HepG2 (cell line): ENCODE measurements at regions not wholly inside any gene's neighbourhood (a gene's known extent, or its start where the extent isn't known, plus 50 kb on each side); places are given as distances from the start of the nearest gene placed in this dataset.

Experiments used
- ATAC-seq: fragments of 200-7000 bp; cut with Tn5 transposase; 3 replicates; pipeline ENCODE4 v1.9.1; 2020; ENCODE audit warnings: mild to moderate bottlenecking, moderate library complexity
- BruUV-seq: library from RNA; stranded (reverse); fragments of 400-500 nt; replicated peaks from 2 replicates; lab custom pipeline; 2021; lab: Mats Ljungman, UMichigan
- CTCF ChIA-PET: fragments of 300-600 bp; formaldehyde crosslinking; extraction: SDS; loops from one replicate; lab custom pipeline; 2021; ENCODE audit warnings: low total read pairs, inconsistent platforms, low intra/inter-chr PET ratio; lab: Yijun Ruan, JAX
- POLR2A ChIA-PET: fragments of 350-600 bp; sonication (Branson Sonifier 250); formaldehyde crosslinking; loops from one replicate; lab custom pipeline; 2020; ENCODE audit warnings: antibody characterized with exemption, inconsistent platforms; lab: Yijun Ruan, JAX
- DNase-seq: peaks from one replicate; pipeline ENCODE4 v3.0.0-alpha.2; 2015; ENCODE audit warnings: low spot score
- FAIRE-seq: peaks from 3 replicates; lab custom pipeline; 2011; peaks lifted over from hg19 to GRCh38; lab: Jason Lieb, UNC
- H2AFZ ChIP-seq: one replicate; pipeline ENCODE4 v1.6.1; 2011; ENCODE audit warnings: low read length, inconsistent platforms
- H3K27ac ChIP-seq: fragments of 300-600 bp; 3 replicates; pipeline ENCODE4 v1.8.0; 2011; ENCODE audit warnings: mixed run types, mild to moderate bottlenecking, mixed read lengths, low read length, inconsistent platforms; ENCODE audit not compliant: insufficient read depth; ENCODE audit errors: extremely low read length
- H3K27me3 ChIP-seq, 2 experiments: fragments of 200-600 bp in 1 of 2; 2 replicates in 1 of 2; 3 replicates in 1 of 2; pipeline versions ENCODE4 v1.6.0 to v1.8.0; 2011; ENCODE audit warnings: low read length in 2 of 2, mild to moderate bottlenecking in 2 of 2, moderate library complexity in 2 of 2, inconsistent platforms in 1 of 2; ENCODE audit not compliant: insufficient read depth in 2 of 2, control insufficient read depth in 1 of 2
- H3K36me3 ChIP-seq, 2 experiments: fragments of 200-600 bp in 1 of 2; replicated peaks in 1 of 2; 2 replicates in 1 of 2; 3 replicates in 1 of 2; pipeline versions ENCODE4 v1.5.1 to v1.8.0; 2011; ENCODE audit warnings: low read length in 2 of 2, inconsistent platforms in 1 of 2; ENCODE audit not compliant: insufficient read depth in 2 of 2, control insufficient read depth in 1 of 2
- H3K4me1 ChIP-seq: 2 replicates; pipeline ENCODE4 v1.5.1; 2012; ENCODE audit warnings: low read length, inconsistent platforms; ENCODE audit not compliant: insufficient read depth
- H3K4me2 ChIP-seq: 2 replicates; pipeline ENCODE4 v1.6.0; 2011; ENCODE audit warnings: low read depth, low read length, inconsistent platforms
- H3K4me3 ChIP-seq, 3 experiments: fragments of 200-600 bp in 1 of 3; sonication (generic), shearing (Covaris generic) in 1 of 3; replicated peaks in 1 of 3; 2 replicates each; pipeline ENCODE4 v1.5.1; 2011 to 2016; ENCODE audit warnings: low read length in 3 of 3, inconsistent platforms in 2 of 3, low read depth in 2 of 3, mild to moderate bottlenecking in 2 of 3, control low read depth in 1 of 3, mixed read lengths in 1 of 3; ENCODE audit not compliant: insufficient read depth in 1 of 3
- H3K79me2 ChIP-seq: one replicate; pipeline ENCODE4 v1.6.1; 2011; ENCODE audit warnings: low read length, inconsistent platforms; ENCODE audit not compliant: insufficient read depth
- H3K9ac ChIP-seq: 2 replicates; pipeline ENCODE4 v1.6.0; 2011; ENCODE audit warnings: mild to moderate bottlenecking, low read depth, low read length, inconsistent platforms; ENCODE audit not compliant: insufficient read depth
- H3K9me3 ChIP-seq: 2 replicates; pipeline ENCODE4 v1.5.1; 2012; ENCODE audit warnings: mild to moderate bottlenecking, low read length
- H4K20me1 ChIP-seq: 2 replicates; pipeline ENCODE4 v1.6.0; 2011; ENCODE audit warnings: inconsistent platforms, mild to moderate bottlenecking, low read length, moderate library complexity; ENCODE audit not compliant: insufficient read depth
- ARNT2 ChIP-seq: sonication (generic); formaldehyde crosslinking; IDR thresholded peaks from 2 replicates; pipeline ENCODE4 v1.8.0; 2022; ENCODE audit warnings: mild to moderate bottlenecking, low read depth, missing genetic modification reagents, moderate library complexity
- GATAD1 ChIP-seq: IDR thresholded peaks from 2 replicates; pipeline ENCODE4 v1.6.1; 2016; ENCODE audit warnings: missing genetic modification reagents, missing compliant biosample characterization
- GZF1 ChIP-seq: sonication (generic); formaldehyde crosslinking; IDR thresholded peaks from 2 replicates; pipeline ENCODE4 v1.5.1; 2020; ENCODE audit warnings: mild to moderate bottlenecking, missing genetic modification reagents
- HNF1A ChIP-seq, 2 experiments: sonication (generic) in 1 of 2; formaldehyde crosslinking in 1 of 2; IDR thresholded peaks; 2 replicates each; pipeline versions ENCODE4 v1.4.0 to v1.6.1; 2016 to 2020; ENCODE audit warnings: borderline replicate concordance in 1 of 2, low read depth in 1 of 2, mild to moderate bottlenecking in 1 of 2, missing genetic modification reagents in 1 of 2
- MATR3 ChIP-seq: sonication (generic); formaldehyde crosslinking; IDR thresholded peaks from 2 replicates; pipeline ENCODE4 v1.4.0; 2020; ENCODE audit warnings: missing genetic modification reagents
- NFE2L2 ChIP-seq: fragments of 150-350 bp; IDR thresholded peaks from 2 replicates; pipeline ENCODE4 v1.6.1; 2014; ENCODE audit warnings: low read length
- PPARG ChIP-seq: conservative IDR thresholded peaks from 2 replicates; pipeline ENCODE4 v1.6.1; 2016; ENCODE audit warnings: missing biosample characterization, missing genetic modification reagents
- SOX13 ChIP-seq, 3 experiments: fragments of 450-650 bp in 1 of 3; sonication (generic) in 1 of 3; formaldehyde crosslinking in 1 of 3; IDR thresholded peaks in 2 of 3; conservative IDR thresholded peaks in 1 of 3; 2 replicates each; pipeline versions ENCODE4 v1.5.0 to v1.6.1; 2016 to 2020; ENCODE audit warnings: antibody characterized with exemption in 1 of 3, mild to moderate bottlenecking in 1 of 3, missing compliant biosample characterization in 1 of 3, missing genetic modification reagents in 1 of 3, moderate library complexity in 1 of 3
- TRIM24 ChIP-seq: sonication (generic); formaldehyde crosslinking; IDR thresholded peaks from 2 replicates; pipeline ENCODE4 v1.8.0; 2022; ENCODE audit warnings: mild to moderate bottlenecking, missing genetic modification reagents
- ZBTB43 ChIP-seq: sonication (generic); formaldehyde crosslinking; conservative IDR thresholded peaks from 2 replicates; pipeline ENCODE4 v1.4.0; 2020; ENCODE audit warnings: missing genetic modification reagents
- ZHX1 ChIP-seq: sonication (generic); formaldehyde crosslinking; IDR thresholded peaks from 2 replicates; pipeline ENCODE4 v1.8.1; 2022; ENCODE audit warnings: low read depth, mild to moderate bottlenecking, missing genetic modification reagents
- ZMAT5 ChIP-seq: sonication (generic); formaldehyde crosslinking; IDR thresholded peaks from 2 replicates; pipeline ENCODE4 v1.5.0; 2020; ENCODE audit warnings: mild to moderate bottlenecking, low read depth, missing genetic modification reagents, borderline replicate concordance
- ZNF263 ChIP-seq: sonication (generic); formaldehyde crosslinking; IDR thresholded peaks from 2 replicates; pipeline ENCODE4 v1.4.0; 2020; ENCODE audit warnings: missing genetic modification reagents
- ZNF326 ChIP-seq: sonication (generic); formaldehyde crosslinking; IDR thresholded peaks from 2 replicates; pipeline ENCODE4 v1.4.0; 2020; ENCODE audit warnings: missing genetic modification reagents, borderline replicate concordance
- ZNF740 ChIP-seq: sonication (generic); formaldehyde crosslinking; IDR thresholded peaks from 2 replicates; pipeline ENCODE4 v1.4.0; 2020; ENCODE audit warnings: missing genetic modification reagents
- ZNF780A ChIP-seq: sonication (generic); formaldehyde crosslinking; IDR thresholded peaks from 2 replicates; pipeline ENCODE4 v1.8.0; 2022; ENCODE audit warnings: mild to moderate bottlenecking, missing genetic modification reagents, moderate library complexity
- WGBS: methylation state at CpG from one replicate; pipeline ENCODE4 v1.1.6; 2017; ENCODE audit warnings: low lambda C conversion rate; 5-methylcytosine and 5-hydroxymethylcytosine counted together
- in situ Hi-C: cut with HindIII; loops from 2 replicates; pipeline ENCODE4 v1.10.0; 2017; ENCODE audit warnings: low pct_unique_long_range_greater_than_20kb; ENCODE audit not compliant: extremely low pct_ligation_motif_present
- intact Hi-C: fragments of 100-400 bp; cut with micrococcal nuclease; formaldehyde crosslinking; loops from one replicate; pipeline ENCODE4 v1.10.0; 2022; ENCODE audit not compliant: unreplicated experiment

GRCh38 chr10:8919280-8919679 lies 864.8 kb downstream of the GATA3 start:
- Histone ChIP-seq H3K79me2 (no peaks in the 10 kb centered on the region), H3K9ac (no peak overlapping the region), H2AFZ (no peak overlapping the region), H3K9me3 (no peaks in the 10 kb centered on the region), H3K36me3 (no peaks in the 10 kb centered on the region), H3K27me3 (no peaks in the 10 kb centered on the region), H3K4me1 (no peaks in the 10 kb centered on the region), H3K4me3 (no peak overlapping the region), H4K20me1 (no peaks in the 10 kb centered on the region), H3K4me2 (no peak overlapping the region), H3K27ac (no peak overlapping the region)
- in situ Hi-C loops: no loop called here
- FAIRE-seq (no peak), ATAC-seq (no peak), DNase-seq (no peak)
- BruUV-seq: no TSS peak
- ChIA-PET CTCF (no interaction called here), POLR2A (no interaction called here)
- intact Hi-C loops: no loop called here
- 13% methylated on average over 4 of the region's 4 CpGs for WGBS
- TF ChIP-seq GATAD1 (CRISPR knock-in tag) (no peak), ZNF326 (CRISPR knock-in tag) (no peak), HNF1A (IDR thresholded peaks at IDR 0.05; ENCODE audit: low read depth) (no peak), HNF1A (CRISPR knock-in tag; IDR thresholded peaks at IDR 0.05; ENCODE audit: borderline replicate concordance) (no peak), ARNT2 (CRISPR knock-in tag) (no peak), MATR3 (no peak), GZF1 (no peak), SOX13 (IDR thresholded peaks at IDR 0.05) (no peak), SOX13 (CRISPR knock-in tag; conservative IDR thresholded peaks at IDR 0.05 in 1 of 2, IDR thresholded peaks at IDR 0.05 in 1 of 2) (no peak), ZNF263 (CRISPR knock-in tag) (no peak), ZHX1 (no peak), TRIM24 (CRISPR knock-in tag) (no peak), ZNF780A (CRISPR knock-in tag) (no peak), ZBTB43 (CRISPR knock-in tag) (no peak), ZNF740 (no peak), NFE2L2 (no peak), PPARG (CRISPR knock-in tag) (no peak), ZMAT5 (CRISPR knock-in tag) (no peak)
